ENCODE measurements at regions not wholly inside any gene's neighbourhood (a gene's known extent, or its start where the extent isn't known, plus 50 kb on each side); places are given as distances from the start of the nearest gene placed in this dataset.

DNA sequence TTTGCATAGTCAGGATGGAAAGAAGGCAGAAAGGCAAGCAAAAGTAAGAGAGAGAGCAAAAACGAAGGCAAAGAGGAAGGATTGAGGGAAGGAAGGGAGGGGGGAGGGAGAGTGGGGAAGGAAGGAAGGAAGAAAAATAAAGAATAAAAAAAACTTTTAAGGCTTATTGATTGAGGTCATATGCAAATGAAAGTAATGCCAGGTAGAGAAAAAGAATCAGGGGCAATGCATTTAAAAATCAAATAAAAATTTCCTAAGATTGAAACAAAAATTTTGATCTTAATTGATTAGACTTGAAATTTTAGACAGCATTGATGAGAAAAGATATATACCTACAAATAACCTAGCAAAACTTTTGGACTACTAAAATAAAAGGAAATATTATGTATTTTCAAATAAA is 153.9 kb upstream of the KIF2B start:
- Mint-ChIP-seq H3K4me1 (ENCODE audit: unreplicated experiment) (no peaks in the 10 kb centered on the region), H3K4me3 (ENCODE audit: unreplicated experiment) (no peak overlapping the region), H3K9me3 (ENCODE audit: unreplicated experiment) (peaks cover 12% of the 10 kb centered on the region), H3K36me3 (ENCODE audit: unreplicated experiment) (no peaks in the 10 kb centered on the region), H3K27ac (ENCODE audit: unreplicated experiment) (no peak overlapping the region), H3K27me3 (ENCODE audit: unreplicated experiment) (peaks cover 11% of the 10 kb centered on the region)
- no peak for DNase-seq (ENCODE audit: extremely low spot score, unreplicated experiment)
- TF ChIP-seq, protein P1, sequence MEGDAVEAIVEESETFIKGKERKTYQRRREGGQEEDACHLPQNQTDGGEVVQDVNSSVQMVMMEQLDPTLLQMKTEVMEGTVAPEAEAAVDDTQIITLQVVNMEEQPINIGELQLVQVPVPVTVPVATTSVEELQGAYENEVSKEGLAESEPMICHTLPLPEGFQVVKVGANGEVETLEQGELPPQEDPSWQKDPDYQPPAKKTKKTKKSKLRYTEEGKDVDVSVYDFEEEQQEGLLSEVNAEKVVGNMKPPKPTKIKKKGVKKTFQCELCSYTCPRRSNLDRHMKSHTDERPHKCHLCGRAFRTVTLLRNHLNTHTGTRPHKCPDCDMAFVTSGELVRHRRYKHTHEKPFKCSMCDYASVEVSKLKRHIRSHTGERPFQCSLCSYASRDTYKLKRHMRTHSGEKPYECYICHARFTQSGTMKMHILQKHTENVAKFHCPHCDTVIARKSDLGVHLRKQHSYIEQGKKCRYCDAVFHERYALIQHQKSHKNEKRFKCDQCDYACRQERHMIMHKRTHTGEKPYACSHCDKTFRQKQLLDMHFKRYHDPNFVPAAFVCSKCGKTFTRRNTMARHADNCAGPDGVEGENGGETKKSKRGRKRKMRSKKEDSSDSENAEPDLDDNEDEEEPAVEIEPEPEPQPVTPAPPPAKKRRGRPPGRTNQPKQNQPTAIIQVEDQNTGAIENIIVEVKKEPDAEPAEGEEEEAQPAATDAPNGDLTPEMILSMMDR (IDR thresholded peaks at IDR 0.05), result no peak

GRCh38 chr17:53662608-53663007 is 160.1 kb upstream of the KIF2B start:
- H3K4me3 Mint-ChIP-seq (ENCODE audit: unreplicated experiment), result no peak overlapping the region

GRCh38 chr17:53659181-53659580 is 163.5 kb upstream of the KIF2B start:
- Mint-ChIP-seq H3K4me1 (ENCODE audit: unreplicated experiment) (no peaks in the 10 kb centered on the region), H3K9me3 (ENCODE audit: unreplicated experiment) (no peaks in the 10 kb centered on the region), H3K27me3 (ENCODE audit: unreplicated experiment) (peaks cover 18% of the 10 kb centered on the region), H3K27ac (ENCODE audit: unreplicated experiment) (no peak overlapping the region), H3K36me3 (ENCODE audit: unreplicated experiment) (no peaks in the 10 kb centered on the region), H3K4me3 (ENCODE audit: unreplicated experiment) (no peak overlapping the region)
- TF ChIP-seq, protein P1 (IDR thresholded peaks at IDR 0.05), result no peak
- no peak for DNase-seq (ENCODE audit: extremely low spot score, unreplicated experiment)

More at GRCh38 chr17:53662608-53663007, 160.1 kb upstream of the KIF2B start:
- Mint-ChIP-seq H3K9me3 (ENCODE audit: unreplicated experiment) (peaks cover 12% of the 10 kb centered on the region), H3K36me3 (ENCODE audit: unreplicated experiment) (no peaks in the 10 kb centered on the region), H3K27ac (ENCODE audit: unreplicated experiment) (no peak overlapping the region), H3K4me1 (ENCODE audit: unreplicated experiment) (no peaks in the 10 kb centered on the region), H3K27me3 (ENCODE audit: unreplicated experiment) (peaks cover 10% of the 10 kb centered on the region)
- TF ChIP-seq, protein P1 (IDR thresholded peaks at IDR 0.05), result no peak
- DNase-seq (ENCODE audit: extremely low spot score, unreplicated experiment), result no peak

DNA sequence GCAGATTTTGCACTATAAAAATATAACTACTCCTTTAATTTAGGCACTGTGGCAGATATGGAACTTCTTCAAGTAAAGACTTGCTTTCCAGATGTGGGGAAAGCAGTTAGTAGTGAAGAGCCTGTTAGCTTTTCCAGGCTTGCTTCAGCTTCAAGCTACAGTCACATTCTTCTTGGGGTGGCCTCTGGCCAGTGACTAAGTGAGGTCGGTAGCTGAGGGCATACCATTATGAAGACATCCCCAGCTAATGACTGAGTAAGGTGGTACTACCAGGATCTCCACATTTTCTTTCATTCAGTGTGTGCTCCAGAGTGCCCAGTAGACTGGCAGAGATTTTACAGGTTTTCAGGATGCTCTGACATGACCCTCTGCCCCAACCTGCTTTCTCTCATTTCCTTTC is 167.1 kb upstream of the KIF2B start:
- TF ChIP-seq, protein P1 (IDR thresholded peaks at IDR 0.05), result no peak
- H3K4me3 Mint-ChIP-seq (ENCODE audit: unreplicated experiment), result no peak overlapping the region
- H3K9me3 Mint-ChIP-seq (ENCODE audit: unreplicated experiment), result no peaks in the 10 kb centered on the region
- no peak overlapping the region for H3K27ac Mint-ChIP-seq (ENCODE audit: unreplicated experiment)
- H3K27me3 Mint-ChIP-seq (ENCODE audit: unreplicated experiment), result peaks cover 16% of the 10 kb centered on the region
- no peaks in the 10 kb centered on the region for H3K4me1 Mint-ChIP-seq (ENCODE audit: unreplicated experiment)
- no peak for DNase-seq (ENCODE audit: extremely low spot score, unreplicated experiment)
- H3K36me3 Mint-ChIP-seq (ENCODE audit: unreplicated experiment), result no peaks in the 10 kb centered on the region

GRCh38 chr17:53649201-53649600 is 173.5 kb upstream of the KIF2B start:
- TF ChIP-seq, protein P1 (IDR thresholded peaks at IDR 0.05), result no peak

More at GRCh38 chr17:53649201-53649600, 173.5 kb upstream of the KIF2B start:
- H3K36me3 Mint-ChIP-seq (ENCODE audit: unreplicated experiment), result no peaks in the 10 kb centered on the region
- peaks cover 15% of the 10 kb centered on the region for H3K27me3 Mint-ChIP-seq (ENCODE audit: unreplicated experiment)
- no peaks in the 10 kb centered on the region for H3K4me1 Mint-ChIP-seq (ENCODE audit: unreplicated experiment)
- no peak overlapping the region for H3K27ac Mint-ChIP-seq (ENCODE audit: unreplicated experiment)
- no peak overlapping the region for H3K4me3 Mint-ChIP-seq (ENCODE audit: unreplicated experiment)
- no peak for DNase-seq (ENCODE audit: extremely low spot score, unreplicated experiment)
- H3K9me3 Mint-ChIP-seq (ENCODE audit: unreplicated experiment), result peaks cover 4% of the 10 kb centered on the region

Measured in osteocyte (in vitro differentiated cells).